ENCODE measurements at regions not wholly inside any gene's neighbourhood (a gene's known extent, or its start where the extent isn't known, plus 50 kb on each side); places are given as distances from the start of the nearest gene placed in this dataset.

DNA sequence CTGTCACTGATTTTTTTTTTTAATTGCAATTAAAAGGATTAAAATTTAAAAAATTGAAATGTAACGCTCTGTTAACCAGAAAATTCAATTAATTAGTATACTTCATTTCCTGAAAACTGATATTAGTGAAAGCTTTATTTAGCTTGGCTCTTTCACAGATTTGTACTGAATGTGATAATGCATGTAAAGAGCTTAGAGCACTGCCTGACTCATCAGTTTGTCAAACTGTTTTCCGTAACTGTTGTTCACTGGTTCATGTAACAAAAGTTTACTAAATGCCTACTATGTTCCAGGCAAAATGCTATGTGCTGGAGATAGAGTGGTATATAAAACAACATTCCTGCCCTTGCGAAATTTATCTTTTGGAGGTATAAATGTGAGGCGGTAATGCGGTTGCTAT lies 471.7 kb downstream of the SH2D1A start:
- FAIRE-seq, result no peak
- DNase-seq (ENCODE audit: insufficient read length, low spot score), result no peak

GRCh38 chrX:124818764-124819163 lies 472.4 kb downstream of the SH2D1A start:
- FAIRE-seq, result no peak
- no peak for DNase-seq (ENCODE audit: insufficient read length, low spot score)

GRCh38 chrX:124820738-124821137 lies 474.4 kb downstream of the SH2D1A start:
- DNase-seq (ENCODE audit: insufficient read length, low spot score), result no peak
- no peak for FAIRE-seq

DNA sequence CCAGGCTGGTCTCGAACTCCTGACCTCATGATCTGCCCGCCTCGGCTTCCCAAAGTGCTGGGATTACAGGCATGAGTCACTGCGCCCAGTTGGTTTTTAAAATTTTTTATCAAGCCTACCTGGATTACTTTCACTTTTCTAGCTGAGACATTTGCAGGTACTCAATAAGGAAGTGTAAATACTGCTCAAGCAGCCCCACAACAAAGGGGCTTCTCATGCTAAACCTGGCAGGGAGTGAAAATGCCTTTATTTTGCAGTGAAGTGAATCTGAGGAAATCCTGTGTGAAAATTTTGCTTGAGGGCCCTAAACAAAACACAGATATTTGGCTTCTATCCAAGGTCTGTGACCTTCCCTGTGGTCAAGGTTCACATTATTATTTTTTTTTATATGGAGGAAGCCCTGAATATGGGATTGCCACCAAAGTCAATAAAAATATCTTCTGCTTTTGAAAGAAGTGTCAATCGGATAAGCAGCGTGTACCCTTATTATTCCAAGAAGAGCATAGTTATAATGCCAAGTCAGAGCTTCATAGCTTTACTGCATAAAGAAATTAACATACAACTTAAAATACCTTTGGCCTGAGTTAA lies 481.0 kb downstream of the SH2D1A start:
- FAIRE-seq, result no peak
- DNase-seq (ENCODE audit: insufficient read length, low spot score), result no peak

- no peak for FAIRE-seq
- DNase-seq (ENCODE audit: insufficient read length, low spot score), result no peak
Observed at GRCh38 chrX:124829930-124830329, 483.6 kb downstream of the SH2D1A start.

DNA sequence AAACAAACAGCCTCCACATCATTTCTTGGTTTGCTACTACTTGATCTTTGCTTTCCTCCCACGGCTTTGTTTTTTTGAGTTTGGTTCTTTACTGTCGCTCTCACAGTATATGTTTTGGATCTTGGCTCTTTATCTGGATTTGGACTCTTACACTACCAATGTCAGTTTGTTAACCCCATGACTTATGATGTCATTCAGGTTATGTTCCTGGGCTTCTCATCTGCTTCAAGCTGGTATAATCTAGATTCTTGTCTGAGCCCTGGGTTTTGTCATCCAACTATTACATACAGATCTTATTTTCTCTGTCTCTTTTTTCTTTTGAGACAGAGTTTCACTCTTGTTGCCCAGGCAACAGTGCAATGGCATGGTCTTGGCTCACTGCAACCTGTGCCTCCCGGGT lies 482.9 kb upstream of the TEX13C start:
- no peak for DNase-seq (ENCODE audit: insufficient read length, low spot score)

GRCh38 chrX:124842205-124842604 lies 477.5 kb upstream of the TEX13C start:
- no peak for DNase-seq (ENCODE audit: insufficient read length, low spot score)
- no peak for FAIRE-seq

More for the DNA sequence above, 482.9 kb upstream of the TEX13C start:
- FAIRE-seq, result no peak

DNA sequence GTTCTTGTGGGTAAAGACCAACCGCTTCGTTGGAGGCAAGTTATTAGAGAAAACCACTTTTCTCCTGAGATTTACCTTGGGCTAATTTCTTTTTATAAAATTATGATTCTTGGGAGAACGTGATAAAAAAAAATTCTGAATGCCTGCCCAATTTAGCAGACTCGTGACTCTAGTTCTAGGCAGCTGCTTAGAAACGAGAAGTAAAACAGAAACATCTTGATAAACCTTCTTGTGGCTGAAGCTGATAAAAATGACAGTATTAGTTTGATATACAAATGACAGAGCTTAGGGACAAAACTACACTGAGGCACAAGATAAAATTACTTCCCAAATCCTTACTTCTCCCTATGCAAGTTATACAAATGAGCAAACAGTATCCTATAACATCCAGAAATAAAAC lies 458.9 kb upstream of the TEX13C start:
- FAIRE-seq (no peak), DNase-seq (ENCODE audit: insufficient read length, low spot score) (no peak)

DNA sequence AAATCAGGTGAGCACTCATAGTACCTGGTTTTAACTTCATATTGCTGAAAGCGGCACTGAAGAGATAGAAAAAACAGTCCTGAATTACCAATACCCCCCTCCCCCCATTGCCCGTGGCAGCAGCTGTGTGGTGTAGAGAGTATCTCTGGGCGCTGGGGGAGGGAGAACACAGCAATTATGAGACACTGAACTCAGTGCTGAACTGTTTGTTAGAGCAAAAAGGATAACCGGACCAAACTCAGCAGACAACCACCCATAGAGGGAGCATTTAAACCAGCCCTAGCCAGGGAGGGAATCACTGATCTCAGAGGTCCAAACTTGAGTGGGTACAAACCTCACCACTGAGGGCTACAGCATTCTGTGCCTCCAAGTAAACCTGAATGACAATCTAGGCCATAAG lies 457.4 kb upstream of the TEX13C start:
- DNase-seq (ENCODE audit: insufficient read length, low spot score), result no peak
- FAIRE-seq, result no peak

DNA sequence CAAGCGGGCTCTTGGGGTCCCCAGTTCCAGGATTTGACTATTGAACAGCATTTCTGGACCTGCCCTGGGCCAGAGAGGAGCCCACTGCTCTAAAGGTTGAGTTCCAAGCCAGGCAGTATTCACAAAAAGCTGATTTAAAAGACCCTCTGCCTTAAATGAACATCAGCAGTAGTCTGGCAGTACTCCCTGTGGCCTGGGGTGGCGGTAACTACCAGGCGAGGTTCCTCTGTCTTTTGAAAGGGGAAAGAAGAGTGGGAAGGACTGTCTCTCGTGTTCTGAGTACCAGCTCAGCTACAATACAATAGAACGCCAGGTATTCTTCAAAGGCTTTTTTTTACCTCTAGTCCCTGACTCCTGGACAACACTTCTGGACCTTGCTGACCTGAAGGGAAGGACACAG lies 456.4 kb upstream of the TEX13C start:
- no peak for DNase-seq (ENCODE audit: insufficient read length, low spot score)

GRCh38 chrX:124887572-124887971 lies 432.1 kb upstream of the TEX13C start:
- DNase-seq (ENCODE audit: insufficient read length, low spot score), result no peak
- no peak for FAIRE-seq

More for the DNA sequence above, 456.4 kb upstream of the TEX13C start:
- FAIRE-seq, result no peak

- no peak for FAIRE-seq
Observed at GRCh38 chrX:124895947-124896346, 423.7 kb upstream of the TEX13C start.

DNA sequence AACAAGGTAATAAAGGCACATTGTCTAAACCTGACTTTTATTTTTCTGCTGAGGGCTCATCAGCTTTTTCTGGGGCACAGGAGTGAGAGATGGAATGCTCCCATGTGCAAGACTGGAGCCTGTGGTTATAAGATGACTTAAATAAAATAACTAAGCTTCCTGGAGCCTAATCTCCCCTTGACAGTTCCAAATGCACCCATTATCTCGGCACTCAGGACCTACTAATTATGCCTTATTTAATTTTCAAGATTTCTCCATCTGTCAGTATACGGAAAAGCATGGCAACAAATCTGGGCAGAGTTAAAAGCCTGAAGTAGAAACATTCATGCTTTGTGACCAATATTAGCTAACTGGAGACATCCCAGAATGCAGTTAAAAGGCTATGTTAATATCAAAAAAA lies 416.7 kb upstream of the TEX13C start:
- DNase-seq (ENCODE audit: insufficient read length, low spot score) (no peak), FAIRE-seq (no peak)

More at GRCh38 chrX:124895947-124896346, 423.7 kb upstream of the TEX13C start:
- DNase-seq (ENCODE audit: insufficient read length, low spot score), result no peak

- FAIRE-seq (no peak), DNase-seq (ENCODE audit: insufficient read length, low spot score) (no peak)
Observed at GRCh38 chrX:124910611-124911010, 409.1 kb upstream of the TEX13C start.

GRCh38 chrX:124917011-124917410 lies 402.7 kb upstream of the TEX13C start:
- DNase-seq (ENCODE audit: insufficient read length, low spot score) (no peak), FAIRE-seq (no peak)

- no peak for DNase-seq (ENCODE audit: insufficient read length, low spot score)
- no peak for FAIRE-seq
Observed at GRCh38 chrX:124925681-124926080, 394.0 kb upstream of the TEX13C start.

- FAIRE-seq (no peak), DNase-seq (ENCODE audit: insufficient read length, low spot score) (no peak)
Observed at GRCh38 chrX:124931241-124931640, 388.4 kb upstream of the TEX13C start.

- DNase-seq (ENCODE audit: insufficient read length, low spot score), result no peak
Observed at GRCh38 chrX:124931958-124932357, 387.7 kb upstream of the TEX13C start.

DNA sequence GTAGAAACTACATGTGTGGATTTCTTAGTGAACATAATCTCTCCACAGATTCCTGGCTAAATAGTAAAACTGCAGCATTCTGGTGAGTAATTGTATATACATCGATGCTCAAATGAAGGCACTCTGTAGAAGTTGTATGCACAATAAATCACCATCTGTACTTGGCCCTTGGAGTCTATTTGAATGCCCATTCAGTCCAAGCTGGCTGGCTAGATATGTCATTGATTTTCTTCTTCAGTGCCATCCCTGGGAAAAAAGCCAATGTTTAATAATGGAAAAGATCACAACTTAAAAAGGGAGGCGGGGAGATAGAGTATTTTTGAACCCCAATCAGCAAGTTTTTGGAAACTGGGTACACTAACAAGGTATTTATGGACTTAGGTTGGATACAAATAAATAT lies 381.0 kb upstream of the TEX13C start:
- FAIRE-seq (no peak), DNase-seq (ENCODE audit: insufficient read length, low spot score) (no peak)

More at GRCh38 chrX:124931958-124932357, 387.7 kb upstream of the TEX13C start:
- FAIRE-seq, result no peak

DNA sequence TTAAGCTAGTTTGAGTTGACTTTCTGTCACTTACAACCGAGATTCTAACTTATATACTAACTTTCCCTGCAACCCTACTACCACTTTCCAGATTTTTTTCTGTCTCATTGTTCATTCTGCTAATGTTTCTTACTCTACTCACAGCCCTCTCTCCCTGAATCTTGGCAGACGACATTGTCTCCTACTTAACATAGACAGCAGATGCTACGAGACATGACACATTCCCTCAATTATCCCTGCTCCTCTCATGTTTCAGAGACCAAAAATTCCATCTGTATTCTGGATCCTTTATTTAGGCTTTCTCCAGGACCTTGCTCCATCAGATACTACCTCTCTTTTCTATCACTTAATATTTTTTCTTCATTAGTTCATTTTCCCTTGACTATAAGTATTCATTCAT lies 379.1 kb upstream of the TEX13C start:
- DNase-seq (ENCODE audit: insufficient read length, low spot score), result no peak

DNA sequence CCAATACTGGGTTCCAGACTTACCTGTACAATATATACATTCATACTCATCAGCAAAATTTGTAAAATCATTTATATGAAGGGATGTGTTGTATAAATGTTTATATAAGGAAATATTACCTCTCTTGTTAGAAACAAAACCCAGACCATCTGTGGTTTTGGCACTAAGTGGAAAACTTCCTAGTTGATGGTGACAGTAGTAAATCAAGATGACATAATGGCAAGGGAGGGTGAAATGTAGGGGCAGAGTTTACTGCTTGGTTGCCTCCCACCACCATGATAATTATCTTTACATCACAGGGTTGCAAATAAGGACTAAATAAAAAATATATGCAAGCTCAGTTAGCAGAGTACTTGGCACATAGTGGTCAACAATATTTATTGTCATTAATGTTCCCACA lies 365.3 kb upstream of the TEX13C start:
- DNase-seq (ENCODE audit: insufficient read length, low spot score), result no peak

More for the DNA sequence above, 379.1 kb upstream of the TEX13C start:
- FAIRE-seq, result no peak

DNA sequence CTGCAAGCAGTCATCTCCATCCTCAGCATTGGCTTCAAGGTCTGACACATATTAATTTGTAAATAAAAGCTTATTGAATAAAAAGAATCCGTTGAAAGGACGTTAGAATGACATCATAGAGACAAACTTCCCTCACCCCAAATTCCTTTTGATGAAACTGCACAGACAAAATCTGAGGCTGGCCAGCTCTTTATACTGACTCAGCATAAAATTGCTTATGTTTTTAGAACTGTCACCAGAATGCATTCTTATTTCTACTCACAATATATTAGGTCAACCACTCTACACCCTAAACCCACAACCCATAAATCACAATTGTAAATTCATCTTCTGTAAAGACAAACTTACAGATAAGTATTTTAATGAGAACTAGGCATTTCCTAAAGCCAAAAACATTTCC lies 359.2 kb upstream of the TEX13C start:
- FAIRE-seq (no peak), DNase-seq (ENCODE audit: insufficient read length, low spot score) (no peak)

More for the DNA sequence above, 365.3 kb upstream of the TEX13C start:
- FAIRE-seq, result no peak

GRCh38 chrX:124963717-124964116 lies 356.0 kb upstream of the TEX13C start, which contains the start of gene TENM1:
Gene TENM1 (minus strand): TSS chrX:124963817.
- no peak for FAIRE-seq

More at GRCh38 chrX:124963717-124964116, 356.0 kb upstream of the TEX13C start, which contains the start of gene TENM1:
- DNase-seq (ENCODE audit: insufficient read length, low spot score), result no peak
